ENCODE measurements at regions not wholly inside any gene's neighbourhood (a gene's known extent, or its start where the extent isn't known, plus 50 kb on each side); places are given as distances from the start of the nearest gene placed in this dataset.

GRCh38 chr3:193145248-193145647 is 95.8 kb upstream of the PLAAT1 start:
- H3K4me1 ChIP-seq (ENCODE audit: control insufficient read depth, extremely low read depth, insufficient read depth, low read length) = no peaks in the 10 kb centered on the region
- H3K4me2 ChIP-seq (ENCODE audit: insufficient read depth, low read length) = no peak overlapping the region
- H4K20me1 ChIP-seq (replicated peaks; ENCODE audit: control insufficient read depth, extremely low read depth, insufficient read depth, low read length) = no peaks in the 10 kb centered on the region
- no peaks in the 10 kb centered on the region for H3K36me3 ChIP-seq (ENCODE audit: control insufficient read depth in 2 of 2, extremely low read depth in 1 of 2, insufficient read depth in 2 of 2, low read length in 2 of 2)
- dilution Hi-C loops (cut with MboI; ENCODE audit: extremely low pct_ligation_motif_present, low sequenced_read_pairs) (no loop called here), intact Hi-C loops (cut with micrococcal nuclease) (no loop called here)
- no peaks in the 10 kb centered on the region for H3K79me2 ChIP-seq (ENCODE audit: control insufficient read depth, insufficient read depth, low read length)
- no peak overlapping the region for H3K27ac ChIP-seq (ENCODE audit: insufficient read depth, low read depth, low read length)
- no peaks in the 10 kb centered on the region for H3K27me3 ChIP-seq (ENCODE audit: control insufficient read depth in 2 of 2, insufficient read depth in 2 of 2, low read length in 2 of 2)
- TF ChIP-seq MYC (IDR thresholded peaks at IDR 0.05; ENCODE audit: low read depth, low read length) (no peak), MAX (IDR thresholded peaks at IDR 0.05; ENCODE audit: insufficient read depth, insufficient read length) (no peak), GATA2 (IDR thresholded peaks at IDR 0.05; ENCODE audit: insufficient read depth, insufficient read length, low read depth, low read length) (no peak), JUN (IDR thresholded peaks at IDR 0.05; ENCODE audit: borderline replicate concordance, insufficient read depth, insufficient read length, low read depth) (no peak), CTCF (IDR thresholded peaks at IDR 0.05; ENCODE audit: extremely low read depth in 1 of 2, insufficient read depth in 1 of 2, low read depth in 1 of 2, low read length in 2 of 2) (no peak), POLR2A (IDR thresholded peaks at IDR 0.05; ENCODE audit: low read depth, low read length) (no peak), POLR2AphosphoS5 (IDR thresholded peaks at IDR 0.05; ENCODE audit: insufficient read depth, low read depth, low read length) (no peak), EZH2 (IDR thresholded peaks at IDR 0.05; ENCODE audit: borderline replicate concordance, low read depth, low read length, severe bottlenecking) (no peak), FOS (IDR thresholded peaks at IDR 0.05; ENCODE audit: borderline replicate concordance, insufficient read depth, low read length) (no peak)
- DNase-seq (ENCODE audit: low read depth, low spot score) (no peak), FAIRE-seq (no peak)
- H3K9ac ChIP-seq (replicated peaks; ENCODE audit: extremely low read depth, insufficient read depth, low read length) = no peak overlapping the region
- no peaks in the 10 kb centered on the region for H3K9me1 ChIP-seq (replicated peaks; ENCODE audit: control insufficient read depth, extremely low read depth, insufficient read depth, low read length)
- POLR2A ChIA-PET = no interaction called here
- CTCF ChIA-PET = no interaction called here
- no peaks in the 10 kb centered on the region for H3K9me3 ChIP-seq (replicated peaks; ENCODE audit: control insufficient read depth, insufficient read depth, low read length)
- no peak overlapping the region for H3K4me3 ChIP-seq (replicated peaks in 1 of 3; ENCODE audit: insufficient read depth in 1 of 3, low read depth in 1 of 3, low read length in 3 of 3)
- no peak overlapping the region for H2AFZ ChIP-seq (ENCODE audit: low read depth, low read length)
- BruUV-seq (replicated peaks) = no TSS peak
